Stimulated activated memory B cell treated with anti-CD40 and anti-IgM and Interleukin-4, amounts not matched to agents 10 μg/mL and 1 μg/mL and 100 μg/mL, for 72 hours (primary cell): ENCODE measurements at regions not wholly inside any gene's neighbourhood (a gene's known extent, or its start where the extent isn't known, plus 50 kb on each side); places are given as distances from the start of the nearest gene placed in this dataset.
"Not testable (repeated sequence)": the region's sequence is repeated elsewhere in the genome, so short reads cannot be mapped to it uniquely, and the experiment has no call there.

Experiments used
- ATAC-seq: fragments of 150-1000 bp; cut with Tn5 transposase; 2 replicates; pipeline ENCODE4 v1.10.0; 2021
- H3K27ac Mint-ChIP-seq: one replicate; pipeline ENCODE4 v1.8.0; 2022; ENCODE audit warnings: mild to moderate bottlenecking, mixed read lengths
- H3K27me3 Mint-ChIP-seq: one replicate; pipeline ENCODE4 v1.8.0; 2022; ENCODE audit warnings: mixed read lengths
- H3K36me3 Mint-ChIP-seq: one replicate; pipeline ENCODE4 v1.8.0; 2022; ENCODE audit warnings: mixed read lengths
- H3K4me1 Mint-ChIP-seq: one replicate; pipeline ENCODE4 v1.8.0; 2022; ENCODE audit warnings: mixed read lengths
- H3K4me3 Mint-ChIP-seq: one replicate; pipeline ENCODE4 v1.8.0; 2022; ENCODE audit warnings: mild to moderate bottlenecking, moderate library complexity, mixed read lengths
- H3K9me3 Mint-ChIP-seq: one replicate; pipeline ENCODE4 v1.8.0; 2022; ENCODE audit warnings: mixed read lengths

GRCh38 chr9:108270561-108270960 lies 585.2 kb downstream of the ACTL7B start:
- Mint-ChIP-seq H3K36me3 (no peaks in the 10 kb centered on the region), H3K4me1 (peaks cover 20% of the 10 kb centered on the region), H3K27me3 (peaks cover 9% of the 10 kb centered on the region), H3K4me3 (no peak overlapping the region), H3K27ac (no peak overlapping the region), H3K9me3 (peaks cover 4% of the 10 kb centered on the region)
- no peak for ATAC-seq

- no peak overlapping the region for H3K27ac Mint-ChIP-seq
- ATAC-seq, result no peak
- H3K9me3 Mint-ChIP-seq, result peaks cover 4% of the 10 kb centered on the region
- H3K4me1 Mint-ChIP-seq, result peaks cover 20% of the 10 kb centered on the region
- H3K27me3 Mint-ChIP-seq, result peaks cover 9% of the 10 kb centered on the region
- no peak overlapping the region for H3K4me3 Mint-ChIP-seq
- no peaks in the 10 kb centered on the region for H3K36me3 Mint-ChIP-seq
Measured at GRCh38 chr9:108270051-108270450, 585.7 kb downstream of the ACTL7B start.

- peak; percentile 67 for ATAC-seq
- no peaks in the 10 kb centered on the region for H3K36me3 Mint-ChIP-seq
- peaks cover 4% of the 10 kb centered on the region for H3K9me3 Mint-ChIP-seq
- H3K27ac Mint-ChIP-seq, result peak overlapping the region; percentile 45
- no peak overlapping the region for H3K4me3 Mint-ChIP-seq
- peaks cover 20% of the 10 kb centered on the region for H3K4me1 Mint-ChIP-seq
- H3K27me3 Mint-ChIP-seq, result peaks cover 4% of the 10 kb centered on the region
Measured at GRCh38 chr9:108269371-108269770, 586.4 kb downstream of the ACTL7B start.

- Mint-ChIP-seq H3K27me3 (no peaks in the 10 kb centered on the region), H3K36me3 (no peaks in the 10 kb centered on the region), H3K9me3 (peaks cover 4% of the 10 kb centered on the region), H3K4me1 (peaks cover 11% of the 10 kb centered on the region), H3K4me3 (no peak overlapping the region), H3K27ac (no peak overlapping the region)
- no peak for ATAC-seq
Measured at GRCh38 chr9:108265065-108265464, 590.7 kb downstream of the ACTL7B start.

- Mint-ChIP-seq H3K9me3 (peaks cover 4% of the 10 kb centered on the region), H3K4me3 (no peak overlapping the region), H3K4me1 (peaks cover 9% of the 10 kb centered on the region), H3K27ac (no peak overlapping the region), H3K36me3 (no peaks in the 10 kb centered on the region), H3K27me3 (no peaks in the 10 kb centered on the region)
- ATAC-seq, result no peak
Measured at GRCh38 chr9:108264093-108264492, 591.7 kb downstream of the ACTL7B start.

- Mint-ChIP-seq H3K36me3 (no peaks in the 10 kb centered on the region), H3K4me3 (no peak overlapping the region), H3K9me3 (no peaks in the 10 kb centered on the region), H3K27me3 (no peaks in the 10 kb centered on the region), H3K4me1 (no peaks in the 10 kb centered on the region), H3K27ac (no peak overlapping the region)
- no peak for ATAC-seq
Measured at GRCh38 chr9:108262836-108263235, 593.0 kb downstream of the ACTL7B start.

- H3K4me1 Mint-ChIP-seq, result no peaks in the 10 kb centered on the region
- no peak overlapping the region for H3K27ac Mint-ChIP-seq
- no peaks in the 10 kb centered on the region for H3K9me3 Mint-ChIP-seq
- H3K36me3 Mint-ChIP-seq, result no peaks in the 10 kb centered on the region
- H3K27me3 Mint-ChIP-seq, result no peaks in the 10 kb centered on the region
- no peak overlapping the region for H3K4me3 Mint-ChIP-seq
- ATAC-seq, result no peak
Measured at GRCh38 chr9:108259917-108260675, 595.7 kb downstream of the ACTL7B start.

- no peak overlapping the region for H3K4me3 Mint-ChIP-seq
- ATAC-seq, result peak; percentile 36
- no peaks in the 10 kb centered on the region for H3K4me1 Mint-ChIP-seq
- no peaks in the 10 kb centered on the region for H3K36me3 Mint-ChIP-seq
- H3K27me3 Mint-ChIP-seq, result no peaks in the 10 kb centered on the region
- no peak overlapping the region for H3K27ac Mint-ChIP-seq
- H3K9me3 Mint-ChIP-seq, result no peaks in the 10 kb centered on the region
Measured at GRCh38 chr9:108258640-108259039, 597.1 kb downstream of the ACTL7B start.

GRCh38 chr9:108257382-108257781 lies 598.4 kb downstream of the ACTL7B start:
- H3K9me3 Mint-ChIP-seq, result no peaks in the 10 kb centered on the region
- H3K4me3 Mint-ChIP-seq, result no peak overlapping the region
- H3K27ac Mint-ChIP-seq, result no peak overlapping the region
- no peak for ATAC-seq
- H3K4me1 Mint-ChIP-seq, result no peaks in the 10 kb centered on the region
- no peaks in the 10 kb centered on the region for H3K36me3 Mint-ChIP-seq
- H3K27me3 Mint-ChIP-seq, result no peaks in the 10 kb centered on the region

GRCh38 chr9:108254236-108254635 lies 601.5 kb downstream of the ACTL7B start:
- no peaks in the 10 kb centered on the region for H3K9me3 Mint-ChIP-seq
- no peaks in the 10 kb centered on the region for H3K4me1 Mint-ChIP-seq
- no peak for ATAC-seq
- H3K27ac Mint-ChIP-seq, result no peak overlapping the region
- H3K27me3 Mint-ChIP-seq, result no peaks in the 10 kb centered on the region
- no peak overlapping the region for H3K4me3 Mint-ChIP-seq
- H3K36me3 Mint-ChIP-seq, result no peaks in the 10 kb centered on the region

GRCh38 chr9:108247391-108247790 lies 608.4 kb downstream of the ACTL7B start:
- not testable (repeated sequence) for H3K4me1 Mint-ChIP-seq, H3K4me3 Mint-ChIP-seq, H3K9me3 Mint-ChIP-seq, H3K27ac Mint-ChIP-seq, ATAC-seq, H3K27me3 Mint-ChIP-seq, H3K36me3 Mint-ChIP-seq

GRCh38 chr9:108245901-108246300 lies 609.9 kb downstream of the ACTL7B start:
- no peak for ATAC-seq
- Mint-ChIP-seq H3K27me3 (no peaks in the 10 kb centered on the region), H3K9me3 (no peaks in the 10 kb centered on the region), H3K36me3 (no peaks in the 10 kb centered on the region), H3K4me1 (no peaks in the 10 kb centered on the region), H3K27ac (no peak overlapping the region), H3K4me3 (no peak overlapping the region)

GRCh38 chr9:108245331-108245730 lies 610.5 kb downstream of the ACTL7B start:
- Mint-ChIP-seq H3K4me3 (no peak overlapping the region), H3K27me3 (no peaks in the 10 kb centered on the region), H3K9me3 (no peaks in the 10 kb centered on the region), H3K4me1 (no peaks in the 10 kb centered on the region), H3K27ac (no peak overlapping the region), H3K36me3 (no peaks in the 10 kb centered on the region)
- ATAC-seq, result no peak

- Mint-ChIP-seq H3K36me3 (no peaks in the 10 kb centered on the region), H3K27me3 (no peaks in the 10 kb centered on the region), H3K9me3 (no peaks in the 10 kb centered on the region), H3K4me1 (no peaks in the 10 kb centered on the region), H3K27ac (no peak overlapping the region), H3K4me3 (no peak overlapping the region)
- no peak for ATAC-seq
Measured at GRCh38 chr9:108244686-108245085, 611.1 kb downstream of the ACTL7B start.

GRCh38 chr9:108241384-108242073 lies 614.3 kb downstream of the ACTL7B start:
- Mint-ChIP-seq H3K36me3 (no peaks in the 10 kb centered on the region), H3K4me1 (no peaks in the 10 kb centered on the region), H3K27ac (no peak overlapping the region), H3K4me3 (no peak overlapping the region), H3K27me3 (no peaks in the 10 kb centered on the region), H3K9me3 (no peaks in the 10 kb centered on the region)
- no peak for ATAC-seq

GRCh38 chr9:108239696-108240321 lies 616.0 kb downstream of the ACTL7B start:
- Mint-ChIP-seq H3K4me1 (no peaks in the 10 kb centered on the region), H3K27ac (no peak overlapping the region), H3K27me3 (no peaks in the 10 kb centered on the region), H3K9me3 (no peaks in the 10 kb centered on the region), H3K36me3 (no peaks in the 10 kb centered on the region), H3K4me3 (no peak overlapping the region)
- ATAC-seq, result no peak
